Activated CD4-positive, alpha-beta T cell treated with anti-CD3 and anti-CD28 coated beads, Interleukin-2, amount 10 ng/mL, durations not matched to agents 24 days and 14 days (primary cell): ENCODE measurements at regions not wholly inside any gene's neighbourhood (a gene's known extent, or its start where the extent isn't known, plus 50 kb on each side); places are given as distances from the start of the nearest gene placed in this dataset.

ENCODE experiments used
- DNase-seq: peaks from one replicate; pipeline ENCODE4 v3.0.0; 2022
- H3K27ac Mint-ChIP-seq: one replicate; pipeline ENCODE4 v1.8.0; 2022; ENCODE audit warnings: mild to moderate bottlenecking, mixed read lengths
- H3K27me3 Mint-ChIP-seq: one replicate; pipeline ENCODE4 v1.8.0; 2022; ENCODE audit warnings: mixed read lengths
- H3K36me3 Mint-ChIP-seq: one replicate; pipeline ENCODE4 v1.8.0; 2022; ENCODE audit warnings: low read depth, mild to moderate bottlenecking, mixed read lengths
- H3K4me1 Mint-ChIP-seq: one replicate; pipeline ENCODE4 v1.8.0; 2021; ENCODE audit warnings: mixed read lengths
- H3K4me3 Mint-ChIP-seq: one replicate; pipeline ENCODE4 v1.8.0; 2022; ENCODE audit warnings: mild to moderate bottlenecking, moderate library complexity, mixed read lengths
- H3K9me3 Mint-ChIP-seq: one replicate; pipeline ENCODE4 v1.8.0; 2021; ENCODE audit warnings: mixed read lengths
- intact Hi-C: fragments of 100-400 bp; cut with micrococcal nuclease; formaldehyde crosslinking; loops from one replicate; pipeline ENCODE4 v1.15.1; 2023

- H3K4me3 Mint-ChIP-seq, result no peak overlapping the region
- H3K36me3 Mint-ChIP-seq, result no peaks in the 10 kb centered on the region
- no peaks in the 10 kb centered on the region for H3K9me3 Mint-ChIP-seq
- no peak overlapping the region for H3K27ac Mint-ChIP-seq
- no peaks in the 10 kb centered on the region for H3K4me1 Mint-ChIP-seq
- DNase-seq, result no peak
- intact Hi-C loops, result no loop called here
- H3K27me3 Mint-ChIP-seq, result no peaks in the 10 kb centered on the region
Observed at GRCh38 chr11:30089921-30090320, 73.1 kb upstream of the KCNA4 start.

GRCh38 chr11:30091246-30091645, 74.4 kb upstream of the KCNA4 start:
- Mint-ChIP-seq H3K27me3 (no peaks in the 10 kb centered on the region), H3K36me3 (no peaks in the 10 kb centered on the region), H3K27ac (no peak overlapping the region), H3K4me3 (no peak overlapping the region), H3K9me3 (no peaks in the 10 kb centered on the region), H3K4me1 (no peaks in the 10 kb centered on the region)
- intact Hi-C loops, result no loop called here
- no peak for DNase-seq

GRCh38 chr11:30091737-30092136, 74.9 kb upstream of the KCNA4 start:
- no peaks in the 10 kb centered on the region for H3K27me3 Mint-ChIP-seq
- no peak for DNase-seq
- no peaks in the 10 kb centered on the region for H3K9me3 Mint-ChIP-seq
- intact Hi-C loops, result no loop called here
- no peaks in the 10 kb centered on the region for H3K36me3 Mint-ChIP-seq
- no peak overlapping the region for H3K27ac Mint-ChIP-seq
- H3K4me3 Mint-ChIP-seq, result no peak overlapping the region
- no peaks in the 10 kb centered on the region for H3K4me1 Mint-ChIP-seq

GRCh38 chr11:30092518-30092917, 75.7 kb upstream of the KCNA4 start:
- intact Hi-C loops, result no loop called here
- no peak for DNase-seq
- no peak overlapping the region for H3K27ac Mint-ChIP-seq
- H3K9me3 Mint-ChIP-seq, result no peaks in the 10 kb centered on the region
- no peak overlapping the region for H3K4me3 Mint-ChIP-seq
- no peaks in the 10 kb centered on the region for H3K27me3 Mint-ChIP-seq
- no peaks in the 10 kb centered on the region for H3K36me3 Mint-ChIP-seq
- H3K4me1 Mint-ChIP-seq, result peaks cover 2% of the 10 kb centered on the region

GRCh38 chr11:30100495-30100894, 83.7 kb upstream of the KCNA4 start:
- Mint-ChIP-seq H3K36me3 (no peaks in the 10 kb centered on the region), H3K27ac (no peak overlapping the region), H3K4me1 (peaks cover 2% of the 10 kb centered on the region), H3K4me3 (no peak overlapping the region), H3K27me3 (no peaks in the 10 kb centered on the region), H3K9me3 (no peaks in the 10 kb centered on the region)
- intact Hi-C loops, result no loop called here
- DNase-seq, result no peak

GRCh38 chr11:30106222-30107181, 89.7 kb upstream of the KCNA4 start:
- DNase-seq, result no peak
- H3K4me3 Mint-ChIP-seq, result no peak overlapping the region
- intact Hi-C loops, result no loop called here
- no peak overlapping the region for H3K27ac Mint-ChIP-seq
- H3K4me1 Mint-ChIP-seq, result no peaks in the 10 kb centered on the region
- no peaks in the 10 kb centered on the region for H3K36me3 Mint-ChIP-seq
- no peaks in the 10 kb centered on the region for H3K27me3 Mint-ChIP-seq
- no peaks in the 10 kb centered on the region for H3K9me3 Mint-ChIP-seq

GRCh38 chr11:30107899-30108298, 91.1 kb upstream of the KCNA4 start:
- Mint-ChIP-seq H3K9me3 (no peaks in the 10 kb centered on the region), H3K27me3 (no peaks in the 10 kb centered on the region), H3K4me3 (no peak overlapping the region), H3K27ac (no peak overlapping the region), H3K36me3 (no peaks in the 10 kb centered on the region), H3K4me1 (no peaks in the 10 kb centered on the region)
- intact Hi-C loops, result no loop called here
- no peak for DNase-seq

GRCh38 chr11:30109774-30110173, 92.9 kb upstream of the KCNA4 start:
- Mint-ChIP-seq H3K4me1 (no peaks in the 10 kb centered on the region), H3K27me3 (no peaks in the 10 kb centered on the region), H3K36me3 (no peaks in the 10 kb centered on the region), H3K9me3 (no peaks in the 10 kb centered on the region), H3K27ac (no peak overlapping the region), H3K4me3 (no peak overlapping the region)
- intact Hi-C loops, result no loop called here
- no peak for DNase-seq

GRCh38 chr11:30110691-30111090, 93.9 kb upstream of the KCNA4 start:
- Mint-ChIP-seq H3K27ac (no peak overlapping the region), H3K9me3 (no peaks in the 10 kb centered on the region), H3K36me3 (no peaks in the 10 kb centered on the region), H3K4me1 (no peaks in the 10 kb centered on the region), H3K4me3 (no peak overlapping the region), H3K27me3 (no peaks in the 10 kb centered on the region)
- no peak for DNase-seq
- intact Hi-C loops, result no loop called here

- Mint-ChIP-seq H3K27ac (no peak overlapping the region), H3K9me3 (no peaks in the 10 kb centered on the region), H3K4me3 (no peak overlapping the region), H3K27me3 (no peaks in the 10 kb centered on the region), H3K4me1 (no peaks in the 10 kb centered on the region), H3K36me3 (no peaks in the 10 kb centered on the region)
- intact Hi-C loops, result no loop called here
- DNase-seq, result no peak
Observed at GRCh38 chr11:30111786-30112185, 95.0 kb upstream of the KCNA4 start.

- intact Hi-C loops, result no loop called here
- Mint-ChIP-seq H3K4me3 (no peak overlapping the region), H3K27me3 (no peaks in the 10 kb centered on the region), H3K9me3 (no peaks in the 10 kb centered on the region), H3K27ac (no peak overlapping the region), H3K4me1 (no peaks in the 10 kb centered on the region), H3K36me3 (no peaks in the 10 kb centered on the region)
- no peak for DNase-seq
Observed at GRCh38 chr11:30113326-30113898, 96.6 kb upstream of the KCNA4 start.

- DNase-seq, result no peak
- H3K4me3 Mint-ChIP-seq, result no peak overlapping the region
- intact Hi-C loops, result no loop called here
- H3K4me1 Mint-ChIP-seq, result no peaks in the 10 kb centered on the region
- no peaks in the 10 kb centered on the region for H3K36me3 Mint-ChIP-seq
- no peaks in the 10 kb centered on the region for H3K27me3 Mint-ChIP-seq
- no peaks in the 10 kb centered on the region for H3K9me3 Mint-ChIP-seq
- no peak overlapping the region for H3K27ac Mint-ChIP-seq
Observed at GRCh38 chr11:30116512-30116911, 99.7 kb upstream of the KCNA4 start.

GRCh38 chr11:30120045-30120589, 103.3 kb upstream of the KCNA4 start:
- H3K4me1 Mint-ChIP-seq, result no peaks in the 10 kb centered on the region
- no peak overlapping the region for H3K4me3 Mint-ChIP-seq
- DNase-seq, result no peak
- no peaks in the 10 kb centered on the region for H3K36me3 Mint-ChIP-seq
- intact Hi-C loops, result no loop called here
- no peaks in the 10 kb centered on the region for H3K9me3 Mint-ChIP-seq
- no peak overlapping the region for H3K27ac Mint-ChIP-seq
- no peaks in the 10 kb centered on the region for H3K27me3 Mint-ChIP-seq

GRCh38 chr11:30125456-30125855, 105.4 kb upstream of the FSHB start:
- Mint-ChIP-seq H3K27me3 (peaks cover 2% of the 10 kb centered on the region), H3K4me3 (no peak overlapping the region), H3K36me3 (no peaks in the 10 kb centered on the region), H3K9me3 (no peaks in the 10 kb centered on the region), H3K27ac (no peak overlapping the region), H3K4me1 (no peaks in the 10 kb centered on the region)
- DNase-seq, result no peak
- intact Hi-C loops, result no loop called here
